Gastroesophageal sphincter (tissue), 3 donors: ENCODE measurements at regions not wholly inside any gene's neighbourhood (a gene's known extent, or its start where the extent isn't known, plus 50 kb on each side); places are given as distances from the start of the nearest gene placed in this dataset.

ENCODE experiments used
- CTCF ChIP-seq, 4 experiments: fragments of 200-600 bp in 2 of 4; fragments of 450-650 bp in 2 of 4; sonication (generic) in 1 of 4; IDR thresholded peaks; one replicate each; pipeline ENCODE4 v1.5.1; 2017 to 2019; ENCODE audit warnings: antibody characterized with exemption in 4 of 4, mild to moderate bottlenecking in 2 of 4, moderate library complexity in 2 of 4
- POLR2A ChIP-seq, 2 donors: fragments of 450-650 bp; IDR thresholded peaks; one replicate each; pipeline ENCODE4 v1.6.1; 2017; ENCODE audit warnings: antibody characterized with exemption in 2 of 2, mild to moderate bottlenecking in 2 of 2, moderate library complexity in 1 of 2

GRCh38 chr6:104601721-104602120 is 258.0 kb downstream of the HACE1 start:
- no peak for TF ChIP-seq CTCF (IDR thresholded peaks at IDR 0.05)
- TF ChIP-seq POLR2A (IDR thresholded peaks at IDR 0.05), result no peak
